ENCODE measurements at regions not wholly inside any gene's neighbourhood (a gene's known extent, or its start where the extent isn't known, plus 50 kb on each side); places are given as distances from the start of the nearest gene placed in this dataset.

DNA sequence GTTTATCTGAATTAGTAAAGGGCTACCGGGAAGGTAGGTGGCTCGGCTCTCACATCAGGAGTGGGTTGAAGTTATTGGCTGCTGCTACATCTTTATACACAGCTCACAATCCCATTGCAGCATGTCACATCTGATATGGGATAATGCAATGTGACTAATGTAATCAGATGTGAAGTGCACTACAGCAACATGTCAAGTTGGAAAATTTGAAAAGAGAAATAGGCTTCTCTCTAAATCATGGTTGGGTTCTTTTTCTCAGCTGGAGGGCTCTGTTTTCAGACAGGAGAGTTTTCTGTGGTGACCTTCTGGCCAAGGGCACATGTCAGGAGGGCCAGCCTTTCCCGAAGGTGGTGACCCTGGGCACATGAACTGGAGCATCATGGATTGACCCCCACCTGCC lies 337.5 kb downstream of the HRH4 start:
- no peak for DNase-seq

- DNase-seq = no peak
Measured at GRCh38 chr18:24799176-24799575, 338.7 kb downstream of the HRH4 start.

GRCh38 chr18:24799720-24800119 lies 339.3 kb downstream of the HRH4 start:
- no peak for DNase-seq

DNA sequence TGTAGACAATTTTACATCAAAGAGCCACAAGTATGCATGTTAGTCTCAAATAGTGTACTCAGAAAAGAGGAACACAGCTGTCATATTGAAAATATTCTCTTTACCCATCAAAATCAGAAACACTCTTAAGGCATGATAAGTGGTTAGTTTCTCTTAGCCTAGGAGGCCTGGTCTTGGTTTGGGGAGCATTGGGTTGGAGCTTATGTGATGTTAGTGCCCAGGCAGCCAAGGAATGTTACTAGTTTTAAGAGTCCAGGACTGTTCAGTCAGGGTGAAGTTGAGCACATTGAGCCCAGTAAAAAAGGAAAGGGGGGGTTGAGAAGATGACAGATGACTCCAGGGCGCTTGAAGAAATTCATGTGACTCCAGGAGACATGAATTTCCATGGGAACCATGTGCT lies 340.6 kb downstream of the HRH4 start:
- no peak for DNase-seq

DNA sequence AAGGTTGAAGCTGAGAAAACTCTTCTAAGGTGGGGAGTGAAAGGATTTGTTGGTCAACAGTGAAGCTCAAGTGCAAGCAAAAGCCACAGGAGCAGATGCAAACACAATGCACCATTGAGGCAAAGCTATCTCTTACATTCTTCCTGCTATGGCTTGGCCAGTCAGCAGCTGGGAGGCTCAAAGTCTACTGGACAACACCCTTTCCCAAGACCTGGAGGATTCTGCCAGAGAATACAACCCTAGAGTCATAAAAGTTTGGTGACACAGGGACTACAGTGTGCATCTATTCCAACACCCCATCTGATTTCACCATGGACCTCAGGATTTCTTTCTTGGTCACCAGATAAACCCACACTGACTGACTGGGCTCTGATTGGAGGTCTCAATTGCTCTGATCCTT lies 342.0 kb downstream of the HRH4 start:
- DNase-seq = no peak

- DNase-seq = no peak
Measured at GRCh38 chr18:24805156-24805555, 344.7 kb downstream of the HRH4 start.

DNA sequence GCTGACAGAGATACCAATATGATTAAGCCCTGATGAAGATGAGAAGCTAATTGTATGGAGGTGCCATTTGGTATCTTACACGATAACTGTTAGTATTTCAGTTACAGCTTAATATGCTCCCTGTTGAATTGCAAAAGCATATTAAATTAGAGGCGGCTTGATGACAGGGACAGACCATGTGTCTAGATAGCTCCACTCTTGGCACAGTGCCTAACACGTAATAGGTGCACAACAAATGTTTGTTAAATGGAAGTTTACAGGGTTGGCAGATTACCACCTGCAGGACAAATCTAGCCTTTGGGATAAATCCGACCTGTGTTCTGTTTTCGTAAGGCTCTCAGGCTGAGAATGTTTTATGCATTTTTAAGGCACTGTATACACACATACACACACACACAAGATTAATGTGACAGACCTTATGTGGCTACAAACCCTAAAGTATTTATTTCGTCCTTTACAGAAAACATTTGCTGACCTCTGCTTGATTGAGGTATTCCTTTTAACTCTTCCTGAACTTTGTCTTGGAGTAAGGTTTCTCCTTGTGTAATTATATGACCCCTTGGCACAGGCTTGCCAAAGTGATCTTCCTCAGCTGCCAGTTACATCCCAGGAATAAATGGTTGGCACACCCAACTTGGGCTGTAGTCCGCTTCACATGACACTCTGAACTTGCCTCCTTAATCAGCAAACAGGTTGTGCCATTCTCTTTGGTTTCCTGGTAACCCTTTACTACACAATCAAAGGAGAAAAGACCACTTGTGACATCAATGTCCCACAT lies 348.9 kb downstream of the HRH4 start:
- DNase-seq = no peak

GRCh38 chr18:24810561-24811305 lies 350.3 kb downstream of the HRH4 start:
- DNase-seq = no peak

DNA sequence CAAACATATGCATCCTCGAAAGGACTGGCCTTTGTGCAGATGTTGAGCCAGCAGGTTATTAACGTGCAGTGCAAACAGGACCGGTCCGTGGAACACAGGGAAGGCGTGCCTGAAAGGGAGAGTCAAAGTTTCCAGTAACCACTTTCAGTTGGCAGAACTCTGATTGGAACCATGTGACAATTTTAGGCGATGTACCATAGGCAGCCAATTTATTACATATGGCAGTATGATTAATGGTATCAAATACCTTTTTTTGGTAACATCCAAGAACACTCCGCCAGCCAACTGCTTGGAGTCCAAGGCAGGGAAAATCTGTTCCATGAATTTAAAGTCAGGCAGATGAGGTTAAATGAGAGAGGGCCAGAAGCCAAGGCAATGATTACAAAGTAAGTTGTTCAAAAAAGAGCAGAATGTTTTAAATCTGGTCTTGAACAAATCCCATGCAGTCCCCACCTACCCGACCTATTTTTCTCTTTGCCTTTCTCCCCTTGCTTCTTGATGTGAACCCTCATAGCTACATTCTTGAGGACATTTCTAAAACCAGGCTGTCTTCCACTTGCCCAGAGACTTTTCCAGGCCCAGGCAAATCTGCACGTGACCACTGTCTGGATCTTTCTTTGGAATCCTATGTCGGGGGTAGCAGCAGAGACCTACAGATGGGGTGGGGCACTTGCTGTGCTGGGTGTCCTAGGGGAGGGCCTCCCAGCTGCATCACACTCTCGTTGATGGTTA lies 351.7 kb downstream of the HRH4 start:
- DNase-seq = no peak

DNA sequence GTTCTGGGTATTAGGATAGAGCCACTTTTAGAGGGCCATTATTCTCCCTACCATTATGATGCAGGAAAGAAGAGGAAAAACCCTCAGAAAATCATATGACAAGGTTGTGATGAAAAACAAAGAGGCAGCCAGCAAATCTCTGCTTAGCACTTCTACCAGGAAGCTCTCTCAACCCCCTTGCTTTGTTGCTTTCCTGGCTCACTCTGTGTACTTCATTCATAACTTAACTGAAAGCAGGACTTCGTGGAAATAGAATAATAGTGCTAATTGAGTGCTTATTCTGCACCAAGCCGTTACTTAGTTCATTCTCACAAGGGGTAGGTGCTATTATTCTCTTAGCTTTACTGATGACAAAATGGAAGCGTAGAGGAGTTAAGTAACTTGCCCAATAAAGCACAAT lies 354.1 kb downstream of the HRH4 start:
- no peak for DNase-seq

- no peak for DNase-seq
Measured at GRCh38 chr18:24817150-24817549, 356.7 kb downstream of the HRH4 start.

GRCh38 chr18:24817587-24818371 lies 357.3 kb downstream of the HRH4 start:
- no peak for DNase-seq

DNA sequence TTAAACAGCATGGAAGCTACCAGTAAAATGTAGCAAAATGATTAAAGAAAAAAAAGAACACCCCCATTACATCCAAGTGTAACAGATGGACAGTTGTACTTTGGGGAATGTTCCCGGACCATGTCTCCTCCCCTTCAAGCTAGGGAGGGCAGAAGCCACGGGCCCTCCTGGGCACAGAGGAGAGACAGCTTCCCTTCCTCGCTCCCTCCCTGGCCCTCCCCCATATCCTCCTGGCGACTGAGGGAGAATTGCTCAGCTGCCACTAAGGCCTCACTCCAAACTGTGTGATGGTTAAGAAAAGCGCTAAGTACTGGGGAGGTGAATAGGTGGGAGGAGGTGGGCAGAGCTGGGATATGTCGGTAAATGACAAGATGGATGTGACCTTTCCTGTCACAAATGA lies 358.0 kb downstream of the HRH4 start:
- no peak for DNase-seq

- no peak for DNase-seq
Measured at GRCh38 chr18:24819141-24819890, 358.9 kb downstream of the HRH4 start.

DNA sequence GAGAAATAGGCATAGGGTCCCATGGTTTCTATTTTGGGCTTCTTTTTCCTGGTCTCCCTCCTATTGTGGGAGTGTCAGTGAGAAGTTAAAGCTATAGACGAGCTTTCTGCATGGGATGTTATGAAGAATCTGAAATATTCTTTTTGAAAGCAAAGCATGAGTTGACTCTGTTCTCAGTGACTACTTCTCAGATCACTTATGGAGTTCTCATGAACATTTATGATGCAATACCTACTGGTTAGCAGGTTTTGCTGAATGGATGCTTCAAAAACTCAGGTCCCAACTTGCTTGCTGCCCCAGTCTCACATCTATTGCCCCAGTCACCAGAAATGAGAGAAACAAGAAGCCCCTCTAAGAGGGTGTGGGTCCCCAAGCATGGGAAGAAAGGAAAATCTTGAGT lies 365.0 kb downstream of the HRH4 start:
- DNase-seq = no peak

DNA sequence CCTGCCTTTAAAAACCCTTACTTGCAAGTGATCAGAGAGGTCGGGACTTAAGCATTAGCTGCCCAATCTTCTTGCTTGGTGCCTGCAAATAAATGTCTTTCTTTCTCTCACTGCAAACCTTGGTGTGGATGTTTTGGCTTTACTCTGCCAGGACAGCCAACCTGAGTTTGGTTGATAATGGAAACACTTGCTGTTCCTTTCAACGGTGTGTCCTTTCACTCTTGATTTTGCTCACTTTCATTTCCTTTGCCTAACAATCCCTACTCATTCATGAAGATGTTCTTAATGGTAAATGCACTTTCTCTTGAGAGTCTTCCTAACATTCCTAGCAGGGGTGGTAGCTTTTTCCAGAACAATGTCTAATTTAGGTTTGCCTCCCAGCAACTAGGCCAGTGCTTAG lies 366.2 kb downstream of the HRH4 start:
- no peak for DNase-seq

- no peak for DNase-seq
Measured at GRCh38 chr18:24827501-24827900, 367.1 kb downstream of the HRH4 start.

DNA sequence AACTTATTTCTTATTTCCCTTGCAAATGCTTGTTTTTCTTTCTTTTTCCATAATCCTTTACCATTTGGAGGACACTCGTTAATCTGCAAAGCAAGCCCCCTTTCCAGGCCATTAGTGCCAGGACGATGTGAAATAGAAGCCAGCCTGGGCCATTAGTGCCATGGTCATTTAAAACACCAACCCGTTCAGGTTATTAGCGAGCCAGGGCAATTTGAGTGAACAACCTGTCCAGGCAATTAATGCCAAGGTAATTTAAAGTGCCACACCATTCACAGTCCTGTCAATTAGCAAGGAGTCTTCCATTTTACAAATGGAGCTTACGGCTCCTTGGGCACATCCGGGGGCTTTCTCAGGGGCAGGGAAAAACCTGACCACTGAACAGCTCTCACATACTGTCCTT lies 370.6 kb downstream of the HRH4 start:
- DNase-seq = no peak

DNA sequence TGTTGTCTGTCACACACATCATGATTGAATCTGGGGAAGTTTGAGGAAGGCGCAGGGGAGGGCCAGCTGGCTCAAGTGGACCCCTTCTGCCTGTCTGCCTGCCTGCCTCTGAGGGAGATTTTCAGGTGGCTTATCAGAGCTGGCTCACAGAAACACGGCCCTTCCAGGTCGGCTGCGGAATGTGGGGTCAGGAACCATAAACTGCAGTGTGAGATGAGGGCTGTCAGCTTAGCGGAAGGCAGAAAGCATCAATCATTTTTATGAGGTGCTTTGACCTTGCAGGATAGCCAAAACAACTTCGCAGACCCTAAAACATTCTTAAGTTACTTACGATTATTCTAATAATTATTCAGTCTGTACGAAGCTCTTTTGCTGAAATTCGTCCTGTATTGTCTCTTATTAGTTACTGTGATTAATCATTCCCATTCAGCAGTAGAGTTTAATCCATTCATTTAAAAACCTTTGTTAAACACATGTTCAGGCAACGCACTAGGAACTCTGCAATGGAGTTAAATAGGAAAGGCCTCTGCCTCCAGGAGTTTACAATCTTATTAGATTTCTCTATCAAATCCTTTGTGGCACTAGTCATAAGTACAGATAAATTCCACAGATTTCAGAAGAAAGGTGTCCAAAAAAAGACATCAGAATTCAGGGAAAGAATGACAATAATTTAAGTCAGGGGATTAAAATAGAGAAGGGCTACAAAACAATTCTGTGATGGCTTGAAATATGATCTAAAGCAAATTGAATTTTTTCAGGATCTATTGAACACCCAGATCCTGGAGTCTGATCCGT lies 371.6 kb downstream of the HRH4 start:
- DNase-seq = no peak

DNA sequence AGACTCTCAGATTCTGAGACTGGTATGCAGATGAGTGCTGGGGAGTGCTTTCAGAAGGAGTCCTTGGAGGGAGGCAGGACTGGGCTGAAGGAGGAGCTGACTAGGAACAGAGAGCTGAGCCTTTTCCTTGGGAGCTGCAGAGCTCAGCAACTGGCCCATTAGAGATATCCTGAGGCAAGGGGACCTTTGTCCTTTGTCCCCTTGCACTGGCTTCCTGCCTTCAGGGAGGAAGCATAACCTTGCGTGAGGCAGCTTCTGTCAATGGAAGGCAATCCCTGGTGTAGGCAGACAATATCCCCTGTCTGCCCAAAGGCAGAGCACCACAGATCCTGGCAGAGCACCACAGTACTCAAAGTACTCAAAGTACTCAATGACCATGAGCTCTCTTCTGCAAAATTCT lies 375.3 kb downstream of the HRH4 start:
- DNase-seq = no peak

GRCh38 chr18:24837066-24837465 lies 376.6 kb downstream of the HRH4 start:
- no peak for DNase-seq

Measured in bone marrow (tissue), 2 donors.